ENCODE measurements at regions not wholly inside any gene's neighbourhood (a gene's known extent, or its start where the extent isn't known, plus 50 kb on each side); places are given as distances from the start of the nearest gene placed in this dataset.

GRCh38 chr1:58287894-58288623, 258.5 kb downstream of the OMA1 start:
- Histone ChIP-seq H3K9ac (ENCODE audit: insufficient read depth, low read length) (no peak overlapping the region), H3K36me3 (ENCODE audit: control insufficient read depth, insufficient read depth, low read length) (no peaks in the 10 kb centered on the region), H4K20me1 (ENCODE audit: control insufficient read depth, extremely low read depth, insufficient read depth, low read length) (no peaks in the 10 kb centered on the region), H3K4me2 (ENCODE audit: extremely low read depth, insufficient read depth, low read length) (no peak overlapping the region), H3K9me3 (ENCODE audit: control insufficient read depth, insufficient read depth, low read depth, low read length) (no peaks in the 10 kb centered on the region), H3K4me3 (replicated peaks in 1 of 4; ENCODE audit: control extremely low read depth in 1 of 4, insufficient read depth in 1 of 4, low read depth in 3 of 4, low read length in 4 of 4) (no peak overlapping the region), H3K27ac (ENCODE audit: insufficient read depth, low read length) (no peak overlapping the region), H3K4me1 (ENCODE audit: control insufficient read depth, extremely low read depth, insufficient read depth, low read length) (no peaks in the 10 kb centered on the region), H3K27me3 (ENCODE audit: control insufficient read depth, insufficient read depth, low read length) (no peaks in the 10 kb centered on the region), H2AFZ (ENCODE audit: low read length) (no peak overlapping the region), H3K79me2 (ENCODE audit: control insufficient read depth, insufficient read depth, low read length) (no peaks in the 10 kb centered on the region)
- no peak for DNase-seq (ENCODE audit: low read depth in 2 of 2)
- TF ChIP-seq EZH2 (IDR thresholded peaks at IDR 0.05; ENCODE audit: low read length, missing control alignments) (no peak), CTCF (conservative IDR thresholded peaks at IDR 0.05 in 1 of 2, IDR thresholded peaks at IDR 0.05 in 1 of 2; ENCODE audit: low read depth in 1 of 2, low read length in 2 of 2) (no peak)

- H3K27me3 ChIP-seq (ENCODE audit: control insufficient read depth, insufficient read depth, low read length) = no peaks in the 10 kb centered on the region
- H3K27ac ChIP-seq (ENCODE audit: insufficient read depth, low read length) = no peak overlapping the region
- no peak overlapping the region for H2AFZ ChIP-seq (ENCODE audit: low read length)
- no peak overlapping the region for H3K4me2 ChIP-seq (ENCODE audit: extremely low read depth, insufficient read depth, low read length)
- DNase-seq (ENCODE audit: low read depth in 2 of 2) = no peak
- H3K4me1 ChIP-seq (ENCODE audit: control insufficient read depth, extremely low read depth, insufficient read depth, low read length) = no peaks in the 10 kb centered on the region
- H3K4me3 ChIP-seq (replicated peaks in 1 of 4; ENCODE audit: control extremely low read depth in 1 of 4, insufficient read depth in 1 of 4, low read depth in 3 of 4, low read length in 4 of 4) = no peak overlapping the region
- no peak for TF ChIP-seq CTCF (conservative IDR thresholded peaks at IDR 0.05 in 1 of 2, IDR thresholded peaks at IDR 0.05 in 1 of 2; ENCODE audit: low read depth in 1 of 2, low read length in 2 of 2)
- TF ChIP-seq EZH2 (IDR thresholded peaks at IDR 0.05; ENCODE audit: low read length, missing control alignments) = no peak
- H4K20me1 ChIP-seq (ENCODE audit: control insufficient read depth, extremely low read depth, insufficient read depth, low read length) = no peaks in the 10 kb centered on the region
- H3K9me3 ChIP-seq (ENCODE audit: control insufficient read depth, insufficient read depth, low read depth, low read length) = no peaks in the 10 kb centered on the region
- H3K79me2 ChIP-seq (ENCODE audit: control insufficient read depth, insufficient read depth, low read length) = no peaks in the 10 kb centered on the region
- H3K36me3 ChIP-seq (ENCODE audit: control insufficient read depth, insufficient read depth, low read length) = no peaks in the 10 kb centered on the region
- no peak overlapping the region for H3K9ac ChIP-seq (ENCODE audit: insufficient read depth, low read length)
Observed at GRCh38 chr1:58284225-58284510, 262.4 kb downstream of the OMA1 start.

GRCh38 chr1:58283388-58284224, 262.9 kb downstream of the OMA1 start:
- no peak for DNase-seq (ENCODE audit: low read depth in 2 of 2)
- no peak for TF ChIP-seq EZH2 (IDR thresholded peaks at IDR 0.05; ENCODE audit: low read length, missing control alignments)
- TF ChIP-seq CTCF (conservative IDR thresholded peaks at IDR 0.05 in 1 of 2, IDR thresholded peaks at IDR 0.05 in 1 of 2; ENCODE audit: low read depth in 1 of 2, low read length in 2 of 2) = no peak

More at GRCh38 chr1:58283388-58284224, 262.9 kb downstream of the OMA1 start:
- Histone ChIP-seq H3K27me3 (ENCODE audit: control insufficient read depth, insufficient read depth, low read length) (no peaks in the 10 kb centered on the region), H2AFZ (ENCODE audit: low read length) (no peak overlapping the region), H4K20me1 (ENCODE audit: control insufficient read depth, extremely low read depth, insufficient read depth, low read length) (no peaks in the 10 kb centered on the region), H3K79me2 (ENCODE audit: control insufficient read depth, insufficient read depth, low read length) (no peaks in the 10 kb centered on the region), H3K4me1 (ENCODE audit: control insufficient read depth, extremely low read depth, insufficient read depth, low read length) (no peaks in the 10 kb centered on the region), H3K27ac (ENCODE audit: insufficient read depth, low read length) (no peak overlapping the region), H3K4me3 (replicated peaks in 1 of 4; ENCODE audit: control extremely low read depth in 1 of 4, insufficient read depth in 1 of 4, low read depth in 3 of 4, low read length in 4 of 4) (no peak overlapping the region), H3K36me3 (ENCODE audit: control insufficient read depth, insufficient read depth, low read length) (no peaks in the 10 kb centered on the region), H3K4me2 (ENCODE audit: extremely low read depth, insufficient read depth, low read length) (no peak overlapping the region), H3K9ac (ENCODE audit: insufficient read depth, low read length) (no peak overlapping the region), H3K9me3 (ENCODE audit: control insufficient read depth, insufficient read depth, low read depth, low read length) (no peaks in the 10 kb centered on the region)
